ENCODE measurements at regions not wholly inside any gene's neighbourhood (a gene's known extent, or its start where the extent isn't known, plus 50 kb on each side); places are given as distances from the start of the nearest gene placed in this dataset.

- peaks cover 8% of the 10 kb centered on the region for H3K4me1 Mint-ChIP-seq (ENCODE audit: low read depth)
- peaks cover 5% of the 10 kb centered on the region for H3K27me3 Mint-ChIP-seq
- no peak overlapping the region for H3K27ac Mint-ChIP-seq
- no peak for DNase-seq
- no peaks in the 10 kb centered on the region for H3K36me3 Mint-ChIP-seq (ENCODE audit: low read depth)
- H3K4me3 Mint-ChIP-seq, result no peak overlapping the region
- no peaks in the 10 kb centered on the region for H3K9me3 Mint-ChIP-seq
These were observed 52.9 kb upstream of the SLC28A3 start for GRCh38 chr9:84393266-84393950.

- Mint-ChIP-seq H3K27ac (no peak overlapping the region), H3K4me3 (no peak overlapping the region), H3K36me3 (ENCODE audit: low read depth) (no peaks in the 10 kb centered on the region), H3K4me1 (ENCODE audit: low read depth) (peaks cover 8% of the 10 kb centered on the region), H3K9me3 (no peaks in the 10 kb centered on the region), H3K27me3 (peaks cover 5% of the 10 kb centered on the region)
- DNase-seq, result no peak
These were observed 53.5 kb upstream of the SLC28A3 start for GRCh38 chr9:84394036-84394435.

GRCh38 chr9:84397151-84397728 is 56.7 kb upstream of the SLC28A3 start:
- Mint-ChIP-seq H3K9me3 (no peaks in the 10 kb centered on the region), H3K4me1 (ENCODE audit: low read depth) (no peaks in the 10 kb centered on the region), H3K27me3 (peaks cover 5% of the 10 kb centered on the region), H3K27ac (no peak overlapping the region), H3K4me3 (no peak overlapping the region), H3K36me3 (ENCODE audit: low read depth) (no peaks in the 10 kb centered on the region)
- peak; percentile 68 for DNase-seq

GRCh38 chr9:84397822-84398221 is 57.3 kb upstream of the SLC28A3 start:
- Mint-ChIP-seq H3K27ac (no peak overlapping the region), H3K27me3 (peaks cover 5% of the 10 kb centered on the region)

GRCh38 chr9:84402517-84402916 is 62.0 kb upstream of the SLC28A3 start:
- Mint-ChIP-seq H3K27me3 (no peaks in the 10 kb centered on the region), H3K4me3 (no peak overlapping the region), H3K27ac (no peak overlapping the region), H3K9me3 (no peaks in the 10 kb centered on the region), H3K4me1 (ENCODE audit: low read depth) (no peaks in the 10 kb centered on the region), H3K36me3 (ENCODE audit: low read depth) (no peaks in the 10 kb centered on the region)
- no peak for DNase-seq

More at GRCh38 chr9:84397822-84398221, 57.3 kb upstream of the SLC28A3 start:
- H3K9me3 Mint-ChIP-seq, result no peaks in the 10 kb centered on the region
- DNase-seq, result no peak
- no peaks in the 10 kb centered on the region for H3K36me3 Mint-ChIP-seq (ENCODE audit: low read depth)
- H3K4me3 Mint-ChIP-seq, result no peak overlapping the region
- H3K4me1 Mint-ChIP-seq (ENCODE audit: low read depth), result no peaks in the 10 kb centered on the region

GRCh38 chr9:84403288-84403687 is 62.7 kb upstream of the SLC28A3 start:
- H3K4me3 Mint-ChIP-seq, result no peak overlapping the region
- DNase-seq, result no peak
- no peaks in the 10 kb centered on the region for H3K4me1 Mint-ChIP-seq (ENCODE audit: low read depth)
- H3K9me3 Mint-ChIP-seq, result no peaks in the 10 kb centered on the region
- no peak overlapping the region for H3K27ac Mint-ChIP-seq
- no peaks in the 10 kb centered on the region for H3K27me3 Mint-ChIP-seq
- H3K36me3 Mint-ChIP-seq (ENCODE audit: low read depth), result no peaks in the 10 kb centered on the region

GRCh38 chr9:84404095-84404686 is 63.6 kb upstream of the SLC28A3 start:
- no peak for DNase-seq
- Mint-ChIP-seq H3K36me3 (ENCODE audit: low read depth) (no peaks in the 10 kb centered on the region), H3K4me1 (ENCODE audit: low read depth) (no peaks in the 10 kb centered on the region), H3K27ac (no peak overlapping the region), H3K4me3 (no peak overlapping the region), H3K9me3 (no peaks in the 10 kb centered on the region), H3K27me3 (no peaks in the 10 kb centered on the region)

GRCh38 chr9:84405667-84406066 is 65.1 kb upstream of the SLC28A3 start:
- Mint-ChIP-seq H3K27me3 (no peaks in the 10 kb centered on the region), H3K27ac (no peak overlapping the region), H3K36me3 (ENCODE audit: low read depth) (no peaks in the 10 kb centered on the region), H3K9me3 (no peaks in the 10 kb centered on the region), H3K4me3 (no peak overlapping the region), H3K4me1 (ENCODE audit: low read depth) (no peaks in the 10 kb centered on the region)
- no peak for DNase-seq

GRCh38 chr9:84408416-84408815 is 67.9 kb upstream of the SLC28A3 start:
- H3K4me3 Mint-ChIP-seq, result no peak overlapping the region
- H3K9me3 Mint-ChIP-seq, result no peaks in the 10 kb centered on the region
- H3K36me3 Mint-ChIP-seq (ENCODE audit: low read depth), result no peaks in the 10 kb centered on the region
- no peak for DNase-seq
- no peaks in the 10 kb centered on the region for H3K4me1 Mint-ChIP-seq (ENCODE audit: low read depth)
- H3K27ac Mint-ChIP-seq, result no peak overlapping the region
- no peaks in the 10 kb centered on the region for H3K27me3 Mint-ChIP-seq

GRCh38 chr9:84411683-84412267 is 71.2 kb upstream of the SLC28A3 start:
- Mint-ChIP-seq H3K9me3 (no peaks in the 10 kb centered on the region), H3K4me3 (no peak overlapping the region), H3K4me1 (ENCODE audit: low read depth) (no peaks in the 10 kb centered on the region), H3K27ac (no peak overlapping the region), H3K36me3 (ENCODE audit: low read depth) (no peaks in the 10 kb centered on the region), H3K27me3 (peaks cover 3% of the 10 kb centered on the region)
- DNase-seq, result no peak

- H3K9me3 Mint-ChIP-seq, result no peaks in the 10 kb centered on the region
- H3K4me1 Mint-ChIP-seq (ENCODE audit: low read depth), result no peaks in the 10 kb centered on the region
- no peak overlapping the region for H3K4me3 Mint-ChIP-seq
- H3K27me3 Mint-ChIP-seq, result peaks cover 9% of the 10 kb centered on the region
- H3K36me3 Mint-ChIP-seq (ENCODE audit: low read depth), result no peaks in the 10 kb centered on the region
- H3K27ac Mint-ChIP-seq, result no peak overlapping the region
- DNase-seq, result no peak
These were observed 72.1 kb upstream of the SLC28A3 start for GRCh38 chr9:84412654-84413053.

- H3K4me1 Mint-ChIP-seq (ENCODE audit: low read depth), result no peaks in the 10 kb centered on the region
- no peak overlapping the region for H3K4me3 Mint-ChIP-seq
- no peaks in the 10 kb centered on the region for H3K36me3 Mint-ChIP-seq (ENCODE audit: low read depth)
- H3K27me3 Mint-ChIP-seq, result peaks cover 12% of the 10 kb centered on the region
- H3K27ac Mint-ChIP-seq, result no peak overlapping the region
- H3K9me3 Mint-ChIP-seq, result no peaks in the 10 kb centered on the region
- DNase-seq, result no peak
These were observed 72.7 kb upstream of the SLC28A3 start for GRCh38 chr9:84413301-84413700.

GRCh38 chr9:84419031-84419602 is 78.6 kb upstream of the SLC28A3 start:
- H3K36me3 Mint-ChIP-seq (ENCODE audit: low read depth), result no peaks in the 10 kb centered on the region
- H3K27me3 Mint-ChIP-seq, result peaks cover 36% of the 10 kb centered on the region
- no peak overlapping the region for H3K27ac Mint-ChIP-seq
- no peak for DNase-seq
- no peaks in the 10 kb centered on the region for H3K4me1 Mint-ChIP-seq (ENCODE audit: low read depth)
- no peak overlapping the region for H3K4me3 Mint-ChIP-seq
- H3K9me3 Mint-ChIP-seq, result peaks cover 6% of the 10 kb centered on the region

- Mint-ChIP-seq H3K4me3 (no peak overlapping the region), H3K4me1 (ENCODE audit: low read depth) (no peaks in the 10 kb centered on the region), H3K27ac (no peak overlapping the region), H3K9me3 (peaks cover 6% of the 10 kb centered on the region), H3K27me3 (peaks cover 10% of the 10 kb centered on the region), H3K36me3 (ENCODE audit: low read depth) (no peaks in the 10 kb centered on the region)
- no peak for DNase-seq
These were observed 84.4 kb upstream of the SLC28A3 start for GRCh38 chr9:84424931-84425330.

- Mint-ChIP-seq H3K4me1 (ENCODE audit: low read depth) (no peaks in the 10 kb centered on the region), H3K27me3 (no peaks in the 10 kb centered on the region), H3K4me3 (no peak overlapping the region), H3K36me3 (ENCODE audit: low read depth) (no peaks in the 10 kb centered on the region), H3K27ac (no peak overlapping the region), H3K9me3 (no peaks in the 10 kb centered on the region)
- DNase-seq, result no peak
These were observed 92.2 kb upstream of the SLC28A3 start for GRCh38 chr9:84432746-84433145.

All from activated T-cell treated with anti-CD3 and anti-CD28 coated beads, Interleukin-2, amount 50 U/mL, for 24 hours (primary cell).